GM18520 (cell line): ENCODE measurements at regions not wholly inside any gene's neighbourhood (a gene's known extent, or its start where the extent isn't known, plus 50 kb on each side); places are given as distances from the start of the nearest gene placed in this dataset.

Experiments
- ATAC-seq: cut with Tn5 transposase; IDR thresholded peaks from one replicate; pipeline ENCODE4 v1.9.1; 2021; ENCODE audit not compliant: unreplicated experiment

DNA sequence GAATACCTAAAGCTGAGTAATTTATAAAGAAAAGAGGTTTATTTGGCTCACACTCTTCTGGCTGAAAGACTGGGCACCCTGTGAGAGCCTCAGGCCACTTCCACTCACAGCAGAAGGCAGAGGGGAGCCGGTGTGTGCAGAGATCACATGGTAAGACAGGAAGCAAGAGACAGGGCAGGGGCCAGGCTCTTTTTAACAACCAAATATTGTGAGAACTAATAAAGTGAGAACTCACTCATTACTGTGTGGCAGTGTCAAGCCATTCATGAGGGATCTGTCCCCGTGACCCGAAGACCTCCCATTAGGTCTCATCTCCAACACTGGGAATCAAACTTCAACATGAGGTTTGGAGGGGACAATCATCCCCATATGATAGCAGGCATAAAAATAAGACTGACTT, 180.8 kb upstream of the DIO3 start:
- no peak for ATAC-seq

DNA sequence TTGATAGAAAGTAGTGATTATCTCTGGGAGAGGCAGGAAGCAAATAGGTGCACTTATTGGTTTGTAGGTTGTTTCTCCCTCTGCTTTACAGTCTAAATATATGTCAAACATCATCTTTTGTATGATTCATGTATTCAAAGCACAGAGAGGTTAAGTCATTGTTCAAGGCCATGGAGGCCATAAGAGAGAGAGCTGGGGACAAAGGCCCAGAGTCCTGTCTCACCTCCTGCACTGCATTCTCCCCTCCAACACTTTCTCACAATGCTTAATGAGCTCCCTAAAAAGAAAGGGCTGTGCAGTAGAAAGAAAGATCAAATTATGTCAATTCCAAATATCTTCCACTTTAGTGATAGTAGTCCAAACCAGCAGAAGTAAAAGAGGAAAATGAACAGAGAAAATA, 180.4 kb upstream of the DIO3 start:
- no peak for ATAC-seq

DNA sequence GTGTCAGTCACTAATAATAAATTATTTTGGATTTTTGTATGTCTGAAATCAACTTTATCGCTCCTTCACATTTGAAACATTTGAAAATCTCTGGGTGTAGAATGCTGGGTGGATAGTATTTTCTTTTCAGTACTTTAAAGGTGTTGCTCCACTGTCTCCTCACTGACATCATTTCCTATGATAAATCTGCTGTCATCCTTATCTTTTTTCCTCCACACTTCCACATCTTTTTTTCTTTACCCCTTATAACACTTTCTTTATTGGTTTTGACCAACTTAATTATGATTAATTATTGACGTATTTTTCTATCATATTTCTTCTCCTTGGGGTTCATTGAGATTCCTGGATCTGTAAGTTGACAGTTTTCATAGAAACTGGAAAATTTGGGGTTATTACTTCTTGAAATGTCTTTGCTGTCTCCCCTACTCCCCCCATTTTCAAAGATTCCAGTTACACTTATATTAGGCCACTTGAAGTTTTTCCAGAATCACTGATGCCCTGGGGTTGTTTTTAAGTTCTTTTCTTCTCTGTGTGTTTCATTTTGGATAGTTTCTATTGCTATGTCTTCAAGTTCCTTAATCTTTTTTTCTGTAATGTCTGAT, 177.5 kb upstream of the DIO3 start:
- no peak for ATAC-seq

DNA sequence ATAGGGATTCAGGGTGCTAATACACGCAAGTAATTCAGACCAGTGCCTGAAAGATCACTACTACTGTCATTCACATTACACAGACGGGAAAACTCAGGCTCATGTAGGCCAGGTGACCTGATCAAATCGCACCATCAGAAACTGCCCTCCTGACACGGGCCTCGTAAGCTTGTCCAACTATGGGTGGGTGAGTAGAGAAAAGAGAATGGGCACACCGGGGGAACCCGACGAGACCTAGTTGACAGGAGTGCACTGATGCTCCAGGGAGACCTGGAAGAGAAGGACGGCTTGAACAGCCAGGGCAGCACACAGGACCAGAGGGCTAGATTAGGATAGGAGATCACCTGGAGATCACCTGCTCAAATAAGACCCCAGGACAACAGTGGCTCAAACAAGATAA, 166.9 kb upstream of the DIO3 start:
- no peak for ATAC-seq

DNA sequence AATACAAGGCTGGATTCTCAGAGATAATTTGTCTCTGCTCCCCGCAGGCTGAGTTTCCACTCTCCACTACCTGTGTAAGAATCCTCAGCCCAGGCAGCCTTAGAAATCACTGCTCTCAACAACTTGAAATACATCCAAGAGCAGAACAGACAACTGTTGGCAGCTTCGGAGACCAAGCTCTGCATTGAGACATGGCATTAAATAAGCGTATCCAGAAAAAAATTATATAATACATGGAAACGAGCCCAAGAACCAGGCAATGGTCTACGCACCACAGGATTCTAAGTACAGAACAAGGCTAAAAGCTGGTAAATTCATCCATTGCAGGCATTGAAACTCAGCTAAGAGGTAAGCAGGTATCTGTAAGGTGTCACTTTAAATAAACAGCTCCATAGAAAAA, 165.5 kb upstream of the DIO3 start:
- ATAC-seq, result no peak

DNA sequence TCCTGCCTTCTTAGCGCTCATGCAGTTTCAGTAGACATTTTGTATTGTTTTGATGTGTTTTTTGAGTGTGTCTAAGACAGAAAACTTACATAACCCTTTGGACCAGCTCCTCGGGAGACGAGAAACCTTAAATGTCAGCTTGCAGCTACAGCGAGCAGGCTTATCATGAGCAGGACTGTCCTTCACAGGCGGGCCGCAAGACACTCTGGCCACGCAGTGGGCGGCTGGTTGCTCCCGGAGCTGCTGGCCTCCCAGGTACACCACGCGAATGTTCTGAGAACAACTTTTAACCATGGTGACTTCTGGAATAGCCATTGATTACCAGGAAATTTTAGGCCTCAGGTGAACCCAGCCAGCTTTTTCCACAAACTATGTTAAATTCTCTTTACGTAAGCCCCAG, 164.1 kb upstream of the DIO3 start:
- no peak for ATAC-seq

DNA sequence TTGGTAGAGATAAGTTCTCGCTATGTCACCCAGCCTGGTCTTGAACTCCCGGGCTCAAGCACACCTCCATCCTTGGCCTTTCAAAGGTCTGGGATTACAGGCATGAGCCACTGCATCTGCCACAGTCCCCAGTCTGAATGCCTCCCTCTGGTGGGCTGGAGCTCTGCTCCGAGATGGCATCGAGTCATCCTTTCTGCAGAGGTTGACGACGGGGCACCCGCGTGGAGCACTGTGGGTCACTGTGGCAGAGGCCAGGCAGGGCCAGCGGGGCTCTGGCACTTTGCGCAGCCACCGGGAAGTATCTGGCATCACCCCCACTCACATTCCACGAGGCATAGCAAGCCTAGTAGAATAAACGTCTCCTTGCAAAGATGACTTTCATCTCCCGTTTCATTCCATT, 163.3 kb upstream of the DIO3 start:
- ATAC-seq, result no peak

DNA sequence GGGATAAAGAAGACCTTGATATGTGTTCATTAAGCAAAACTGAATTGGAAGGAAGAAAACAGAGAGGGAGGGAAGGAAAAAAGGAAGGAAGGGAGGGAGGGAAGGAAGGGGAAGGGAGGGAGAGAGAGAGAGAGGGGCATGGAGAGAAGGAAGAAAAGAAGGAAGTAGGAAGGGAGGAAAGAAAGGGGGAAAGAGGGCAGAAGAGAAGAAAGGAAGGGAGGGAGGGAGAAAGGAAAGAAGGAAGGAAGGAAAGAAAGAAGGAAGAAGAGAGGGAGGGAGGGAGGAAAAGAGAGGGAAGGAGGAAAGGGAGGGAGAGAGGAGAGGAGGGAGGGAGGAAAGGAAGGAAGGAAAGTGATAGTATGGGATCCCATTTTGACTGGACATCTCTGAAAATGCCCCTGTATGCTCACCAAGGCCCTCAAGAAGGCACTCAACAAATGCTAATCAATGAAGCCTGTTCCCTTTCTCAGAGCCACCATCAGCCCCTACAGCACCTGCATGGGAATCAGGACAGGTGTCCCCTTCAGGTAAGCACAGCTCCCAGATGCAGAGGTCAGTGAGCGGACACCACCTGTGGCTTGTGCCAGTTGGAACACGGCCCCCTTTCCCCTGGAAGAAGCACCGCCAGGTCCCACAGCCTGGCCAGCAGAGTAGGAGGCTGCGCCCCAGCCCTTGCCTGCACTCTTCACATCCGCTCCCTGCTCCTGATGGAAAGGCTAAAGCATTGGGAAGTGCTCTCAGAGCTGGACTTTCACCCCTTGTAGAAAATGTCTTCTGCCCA, 161.4 kb upstream of the DIO3 start:
- ATAC-seq, result no peak

DNA sequence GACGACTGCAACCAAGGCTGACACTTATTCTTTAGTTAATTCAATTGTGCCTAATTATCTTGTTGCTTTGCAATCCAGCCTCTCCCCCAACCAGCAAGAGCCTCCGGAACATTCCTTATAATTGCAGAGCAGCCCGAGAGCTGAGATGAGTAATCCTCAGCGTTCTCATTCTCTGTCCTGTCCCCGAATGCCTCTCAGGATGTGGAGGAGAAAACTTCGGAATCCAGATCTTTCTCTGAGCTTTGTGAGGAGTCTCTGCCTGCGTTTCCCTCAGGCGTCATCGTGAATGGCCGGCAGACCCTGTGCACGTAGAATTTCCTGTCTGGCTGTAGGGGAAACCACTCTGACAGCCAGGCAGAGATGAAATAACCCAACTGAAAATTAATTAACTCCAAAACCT, 160.5 kb upstream of the DIO3 start:
- ATAC-seq, result no peak

DNA sequence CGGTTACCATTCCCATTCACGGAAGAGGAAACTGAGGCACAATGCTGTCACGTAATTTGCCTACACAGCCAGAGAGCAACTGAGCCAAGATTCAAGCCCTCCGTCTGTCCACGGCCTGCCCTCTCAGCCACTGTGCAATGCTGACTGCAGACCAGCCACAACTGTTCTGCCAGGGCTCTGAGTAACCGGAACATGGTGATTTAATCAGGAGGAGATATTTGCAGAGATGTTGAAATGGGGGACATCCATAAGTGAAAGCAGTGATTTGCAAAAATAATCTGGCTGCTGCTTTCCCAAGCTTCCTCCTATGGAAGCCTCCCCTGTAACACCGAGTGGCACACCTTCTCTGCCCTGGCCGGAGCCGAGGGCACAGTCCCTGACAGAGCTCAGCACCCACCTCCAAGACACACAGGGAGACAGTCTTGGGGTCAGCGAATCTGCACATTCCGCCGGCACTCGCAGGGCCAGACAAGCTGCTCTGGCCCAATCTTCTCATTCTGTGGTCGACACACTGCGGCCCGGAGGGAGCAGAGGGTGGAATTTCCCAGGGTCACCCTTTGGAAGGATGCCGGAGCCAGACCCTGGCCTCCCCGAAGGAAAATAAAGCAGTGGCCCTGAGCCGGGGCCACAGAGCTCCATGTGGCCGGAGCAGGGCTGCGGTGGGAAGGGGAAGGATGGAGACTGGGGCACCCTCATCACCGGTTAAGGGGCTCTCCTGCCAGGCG, 158.2 kb upstream of the DIO3 start:
- ATAC-seq, result no peak

DNA sequence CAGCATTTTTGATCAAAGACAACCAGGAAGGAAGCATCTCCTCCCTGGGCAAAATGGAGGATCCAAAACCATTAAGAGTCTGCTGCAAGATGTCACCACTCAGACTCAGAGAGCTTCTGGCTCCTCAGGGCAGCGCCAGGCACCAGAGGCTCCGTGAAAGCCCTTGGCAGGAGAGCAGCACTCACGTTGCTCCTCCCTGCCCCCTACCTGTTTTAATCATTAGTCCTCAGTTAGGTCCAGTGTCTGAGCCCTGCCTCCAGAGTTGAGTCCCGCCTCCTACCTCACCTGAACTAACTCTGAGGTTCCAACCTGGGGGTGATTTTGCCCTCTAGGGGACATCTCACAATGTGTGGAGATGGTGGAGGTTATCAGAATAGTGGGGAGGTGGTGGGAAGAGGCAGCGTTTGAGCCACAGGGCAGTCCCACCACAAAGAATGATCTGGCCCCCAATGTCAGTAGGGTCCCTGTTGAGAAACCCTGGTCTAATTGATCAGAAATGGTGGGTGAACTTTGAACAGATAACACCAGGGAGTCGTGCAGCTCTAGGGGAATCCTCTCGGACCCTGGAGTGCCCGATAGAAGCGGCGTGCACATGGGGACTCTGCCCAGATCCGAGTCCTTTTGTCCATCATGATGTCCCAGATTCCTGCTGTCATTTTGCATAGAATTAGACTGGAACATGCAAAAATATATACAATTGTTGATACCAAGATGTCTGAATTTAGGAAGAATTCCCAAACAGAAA, 156.7 kb upstream of the DIO3 start:
- no peak for ATAC-seq

DNA sequence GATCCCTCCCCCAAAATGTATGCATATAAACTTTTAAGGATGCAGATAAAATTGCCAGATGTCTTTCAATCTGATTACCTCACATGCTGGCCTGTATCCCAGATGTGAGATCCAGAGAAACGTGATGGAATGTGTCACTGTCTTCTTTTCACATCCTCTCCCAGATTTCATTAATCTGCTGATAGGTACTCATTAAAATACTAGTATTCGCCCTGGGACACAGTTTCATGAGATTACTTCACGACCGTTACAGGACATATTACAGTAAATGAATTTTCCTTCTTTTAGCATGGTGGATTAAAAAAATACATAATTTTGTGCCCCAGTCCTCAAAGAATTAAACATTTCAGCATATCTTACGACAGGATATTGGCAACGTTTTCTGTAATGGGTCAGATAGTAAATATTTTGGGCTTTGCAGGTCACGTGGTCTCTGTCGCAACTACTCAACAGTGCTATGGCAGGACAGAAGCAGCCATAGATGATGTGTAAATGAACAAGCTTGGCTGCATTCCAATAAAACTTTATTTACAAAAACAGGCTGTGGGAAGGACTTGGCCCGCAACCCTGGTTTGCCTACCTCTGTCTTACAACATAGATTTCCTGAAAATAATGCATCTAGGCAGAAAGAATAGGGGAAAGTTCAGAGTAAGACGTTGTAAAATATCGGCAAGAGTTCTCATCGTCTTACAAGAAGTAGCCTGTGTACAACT, 156.0 kb upstream of the DIO3 start:
- no peak for ATAC-seq

DNA sequence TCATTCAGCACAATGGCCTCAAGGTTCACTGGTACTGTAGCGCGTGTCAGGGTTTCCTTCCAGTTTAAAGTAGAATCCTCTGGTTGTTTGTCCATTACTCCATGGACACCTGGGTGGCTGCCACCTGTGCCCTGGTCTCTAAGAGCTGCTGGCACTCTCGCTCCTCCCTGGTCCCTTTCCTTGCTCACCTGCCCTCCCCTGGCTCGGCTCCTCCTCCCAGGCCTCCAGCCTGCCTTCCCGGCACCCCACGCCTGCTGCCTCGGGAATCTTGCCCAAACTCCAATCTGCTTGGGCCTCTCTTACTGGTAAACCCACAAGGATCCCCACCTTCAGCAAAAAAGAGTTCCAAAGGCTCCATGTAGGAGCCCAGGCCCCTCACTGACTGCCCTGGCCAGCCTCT, 154.4 kb upstream of the DIO3 start:
- ATAC-seq, result no peak

DNA sequence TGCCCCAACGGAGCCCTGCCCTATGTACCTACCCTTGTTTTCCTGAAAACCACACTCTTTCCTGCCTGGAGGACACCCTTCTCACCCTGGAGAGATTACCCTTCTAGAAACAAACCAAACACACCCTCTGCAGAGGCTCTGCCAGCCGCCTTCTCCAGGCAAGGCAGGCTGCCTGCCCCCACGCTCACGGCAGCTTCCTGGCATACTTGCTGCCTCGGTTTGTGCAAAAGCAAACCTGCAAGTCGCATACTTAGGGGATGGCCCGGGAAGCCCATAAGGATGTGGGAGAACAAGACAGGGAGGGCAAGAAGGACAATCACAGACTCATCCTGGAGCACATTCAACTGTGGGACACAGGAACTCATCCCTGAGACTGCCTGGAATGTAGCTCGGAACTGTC, 154.0 kb upstream of the DIO3 start:
- ATAC-seq, result no peak

DNA sequence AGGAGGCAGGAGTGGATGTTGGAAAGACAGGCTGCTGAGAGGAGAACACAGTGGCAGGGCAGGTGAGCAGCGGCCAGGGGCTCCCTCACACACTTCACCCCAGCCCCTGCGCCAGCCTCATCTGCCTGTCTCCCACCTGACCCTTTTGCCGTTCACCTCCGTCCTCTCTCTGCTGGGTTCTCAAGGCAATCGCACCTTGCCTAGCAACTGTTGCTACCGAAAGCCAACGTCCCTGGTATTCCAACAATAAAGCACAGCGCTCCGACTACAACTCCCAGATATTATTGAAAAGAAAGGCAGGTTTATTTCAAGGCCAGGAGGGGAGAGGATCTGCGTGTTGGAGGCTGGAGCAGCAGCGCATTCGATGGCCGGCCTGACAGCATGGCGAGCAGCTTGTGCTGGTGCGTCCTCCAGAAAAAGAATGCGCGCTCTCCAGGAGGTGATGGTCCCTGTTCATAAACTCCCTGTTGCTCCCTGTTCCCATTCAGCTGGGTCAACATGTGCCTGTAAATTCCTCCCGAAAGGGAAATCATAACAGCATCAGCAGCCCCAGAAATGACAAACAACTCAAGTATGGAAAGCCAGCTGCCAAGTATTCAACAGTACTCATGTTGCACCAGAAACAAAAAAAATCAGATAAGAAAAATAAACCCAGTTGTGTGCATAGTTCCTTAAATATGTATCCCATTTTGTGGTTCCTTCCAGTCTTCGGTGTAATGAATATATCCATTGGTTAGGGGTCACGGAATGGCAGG, 153.0 kb upstream of the DIO3 start:
- ATAC-seq, result no peak

DNA sequence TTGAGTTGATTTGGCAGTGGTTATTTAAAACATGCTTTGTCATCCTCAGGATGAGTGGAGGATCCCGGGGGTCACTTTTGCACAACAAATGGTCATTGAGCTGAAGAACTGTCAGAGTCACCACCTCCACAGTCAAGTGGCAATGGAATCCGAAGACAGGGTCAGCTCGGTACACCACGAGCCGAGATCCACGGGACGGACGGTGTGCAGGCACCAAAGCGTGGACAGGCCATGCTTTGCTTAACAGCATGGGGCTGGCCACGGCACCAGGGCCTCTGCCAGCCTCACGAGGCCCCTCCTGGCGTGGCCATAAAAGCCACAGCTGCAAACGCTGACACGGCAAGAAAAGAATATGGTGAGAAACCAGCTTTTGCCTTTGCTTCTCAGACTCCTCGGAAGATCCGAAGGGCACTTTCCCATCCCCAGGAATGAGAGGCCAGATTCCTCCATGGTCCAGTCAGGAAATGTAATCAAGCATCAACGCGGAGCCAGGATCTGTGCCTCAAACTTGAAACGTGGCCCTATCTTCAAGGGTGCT, 152.2 kb upstream of the DIO3 start:
- no peak for ATAC-seq

DNA sequence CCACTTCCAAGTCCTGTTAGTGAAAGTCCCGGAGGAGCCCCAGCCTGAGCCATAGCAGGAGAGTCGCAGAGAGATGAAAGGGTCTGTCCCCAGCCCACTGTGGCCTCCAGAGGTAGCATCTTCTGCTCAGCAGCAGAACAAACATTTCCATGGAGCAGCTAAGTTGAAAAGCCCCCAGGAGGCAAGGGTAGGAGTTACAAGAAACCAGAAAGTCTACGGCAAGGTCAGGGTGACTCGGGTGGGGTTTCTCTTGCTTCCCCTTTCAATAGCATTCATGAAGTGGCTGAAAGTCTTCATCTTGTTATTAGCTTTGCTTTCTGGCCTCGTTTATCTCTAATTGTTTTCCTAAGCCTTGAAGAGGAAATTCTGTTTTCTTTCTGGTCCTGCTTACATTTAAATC, 151.2 kb upstream of the DIO3 start:
- no peak for ATAC-seq

DNA sequence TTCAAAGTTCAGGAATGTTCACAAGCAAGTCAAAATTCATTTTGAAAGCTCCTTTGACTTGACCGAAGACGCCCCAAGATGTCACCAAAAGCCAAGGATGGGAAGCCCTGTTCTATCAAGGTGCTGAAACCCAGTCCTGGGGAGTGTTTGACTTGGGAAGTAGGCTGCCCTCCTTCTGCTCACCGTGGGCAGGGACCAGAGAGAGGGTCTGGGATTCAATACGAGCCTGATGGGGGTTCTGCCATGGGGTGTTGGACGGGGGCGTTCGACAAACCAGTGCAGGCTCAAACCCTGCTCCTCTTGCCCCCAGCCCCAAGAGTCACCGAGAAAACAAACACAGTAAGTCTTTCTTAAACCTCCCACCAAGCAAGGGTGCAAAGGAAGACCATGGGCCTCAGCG, 150.1 kb upstream of the DIO3 start:
- no peak for ATAC-seq

DNA sequence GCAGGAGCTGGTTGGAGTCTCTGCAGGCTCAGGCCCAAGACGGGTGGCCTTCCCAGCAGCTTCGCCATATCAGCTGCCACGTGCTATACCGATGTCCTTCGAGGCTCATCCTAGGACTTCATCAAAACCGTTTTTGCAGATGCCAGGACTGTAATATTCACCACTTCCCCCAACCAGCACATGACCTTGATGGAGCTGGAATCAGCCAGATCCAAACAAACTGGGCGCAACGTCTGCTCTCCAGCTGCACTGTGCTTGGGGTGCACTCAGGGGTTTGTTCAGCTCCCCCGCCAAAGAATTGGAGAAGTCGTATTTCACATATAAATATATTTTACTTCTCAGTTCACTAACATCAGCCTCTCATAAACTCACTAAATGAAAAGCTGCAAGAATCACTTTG, 149.5 kb upstream of the DIO3 start:
- no peak for ATAC-seq

DNA sequence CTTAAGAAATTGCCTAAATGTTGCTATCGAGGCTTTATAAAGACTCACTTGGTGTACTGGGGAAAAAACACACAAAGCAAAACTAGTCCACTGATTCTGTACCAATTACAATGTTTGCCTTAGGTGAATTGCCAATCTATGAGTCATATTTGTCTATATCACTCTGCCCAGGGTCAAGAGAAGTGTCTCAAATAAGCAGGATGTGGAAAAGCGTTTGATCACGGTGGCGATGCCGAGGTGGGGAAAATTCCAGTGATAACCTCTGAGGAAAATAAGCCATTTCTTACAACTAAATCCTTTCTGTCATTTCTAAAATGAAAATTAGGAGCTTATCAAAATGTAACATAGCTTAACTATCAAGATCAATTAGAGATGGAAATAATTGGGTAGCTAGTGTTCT, 148.6 kb upstream of the DIO3 start:
- ATAC-seq, result no peak
